ENCODE measurements at regions not wholly inside any gene's neighbourhood (a gene's known extent, or its start where the extent isn't known, plus 50 kb on each side); places are given as distances from the start of the nearest gene placed in this dataset.

DNA sequence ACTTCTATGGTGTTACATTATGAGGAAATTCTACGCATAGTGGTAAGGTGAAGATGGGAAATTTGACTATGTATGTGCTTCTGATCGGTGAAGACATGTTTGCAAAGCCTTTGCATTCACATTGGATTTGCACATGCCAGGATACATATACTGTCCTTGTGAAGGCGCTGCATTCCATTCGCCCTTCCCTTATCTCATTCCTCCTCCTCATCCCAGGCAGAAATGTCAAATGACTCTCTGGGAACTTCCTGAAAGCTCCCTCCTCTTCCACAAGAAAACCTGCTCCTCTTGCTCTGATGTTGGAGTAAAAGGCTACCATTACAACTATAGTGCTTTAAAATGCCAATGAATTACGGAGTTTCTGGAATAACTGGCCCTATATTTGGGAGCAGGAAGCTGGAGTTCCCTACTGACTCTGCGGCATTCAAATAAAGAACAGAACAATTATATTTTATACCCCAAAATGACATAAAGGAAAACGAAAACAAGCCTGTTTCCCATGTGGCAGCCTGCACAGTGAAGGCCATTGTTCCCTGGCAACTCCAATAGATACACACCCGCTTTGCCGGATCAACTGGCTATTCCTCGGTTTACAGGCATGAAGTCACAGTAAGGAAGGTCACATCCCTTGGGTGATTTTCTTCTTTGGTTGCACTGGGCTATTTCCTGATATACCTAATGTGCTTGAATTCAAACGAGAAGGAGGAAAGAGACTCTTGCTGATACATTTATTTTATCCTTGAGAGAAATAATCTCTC lies 84.5 kb downstream of the AREG start:
- no peak overlapping the region for H3K9ac ChIP-seq (ENCODE audit: low read length)
- no peak overlapping the region for H3K4me2 ChIP-seq (ENCODE audit: low read length)
- Mint-ChIP-seq H3K27me3 (ENCODE audit: low read depth, unreplicated experiment) (no peaks in the 10 kb centered on the region), H3K27ac (ENCODE audit: unreplicated experiment) (no peak overlapping the region), H3K4me3 (ENCODE audit: unreplicated experiment) (no peak overlapping the region), H3K4me1 (ENCODE audit: low read depth, unreplicated experiment) (peaks cover 5% of the 10 kb centered on the region), H3K9me3 (ENCODE audit: unreplicated experiment) (no peaks in the 10 kb centered on the region), H3K36me3 (ENCODE audit: low read depth, unreplicated experiment) (no peaks in the 10 kb centered on the region)
- TF ChIP-seq EZH2 (IDR thresholded peaks at IDR 0.05; ENCODE audit: insufficient read depth, low read length) = no peak
- TF ChIP-seq, protein P1, sequence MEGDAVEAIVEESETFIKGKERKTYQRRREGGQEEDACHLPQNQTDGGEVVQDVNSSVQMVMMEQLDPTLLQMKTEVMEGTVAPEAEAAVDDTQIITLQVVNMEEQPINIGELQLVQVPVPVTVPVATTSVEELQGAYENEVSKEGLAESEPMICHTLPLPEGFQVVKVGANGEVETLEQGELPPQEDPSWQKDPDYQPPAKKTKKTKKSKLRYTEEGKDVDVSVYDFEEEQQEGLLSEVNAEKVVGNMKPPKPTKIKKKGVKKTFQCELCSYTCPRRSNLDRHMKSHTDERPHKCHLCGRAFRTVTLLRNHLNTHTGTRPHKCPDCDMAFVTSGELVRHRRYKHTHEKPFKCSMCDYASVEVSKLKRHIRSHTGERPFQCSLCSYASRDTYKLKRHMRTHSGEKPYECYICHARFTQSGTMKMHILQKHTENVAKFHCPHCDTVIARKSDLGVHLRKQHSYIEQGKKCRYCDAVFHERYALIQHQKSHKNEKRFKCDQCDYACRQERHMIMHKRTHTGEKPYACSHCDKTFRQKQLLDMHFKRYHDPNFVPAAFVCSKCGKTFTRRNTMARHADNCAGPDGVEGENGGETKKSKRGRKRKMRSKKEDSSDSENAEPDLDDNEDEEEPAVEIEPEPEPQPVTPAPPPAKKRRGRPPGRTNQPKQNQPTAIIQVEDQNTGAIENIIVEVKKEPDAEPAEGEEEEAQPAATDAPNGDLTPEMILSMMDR (IDR thresholded peaks at IDR 0.05; ENCODE audit: insufficient read depth, low read depth, low read length) = no peak
- DNase-seq (ENCODE audit: low read depth) (no peak), FAIRE-seq (peak; percentile 37)
- no peaks in the 10 kb centered on the region for H3K9me3 ChIP-seq (ENCODE audit: insufficient read depth, low read depth, low read length)
- no peaks in the 10 kb centered on the region for H4K20me1 ChIP-seq (ENCODE audit: insufficient read depth, low read length)
- no peak overlapping the region for H2AFZ ChIP-seq (ENCODE audit: low read depth, low read length)
- no peaks in the 10 kb centered on the region for H3K79me2 ChIP-seq (ENCODE audit: insufficient read depth, low read length)
- H3K4me3 ChIP-seq (ENCODE audit: insufficient read depth, low read depth, low read length) = no peak overlapping the region
- H3K36me3 ChIP-seq (ENCODE audit: insufficient read depth, low read length) = no peaks in the 10 kb centered on the region
- H3K27me3 ChIP-seq (ENCODE audit: insufficient read depth, low read length) = no peaks in the 10 kb centered on the region
- H3K4me1 ChIP-seq (ENCODE audit: insufficient read depth, low read length) = no peaks in the 10 kb centered on the region
- no peak overlapping the region for H3K27ac ChIP-seq (ENCODE audit: low read depth, low read length)

- TF ChIP-seq, protein P1 (IDR thresholded peaks at IDR 0.05; ENCODE audit: insufficient read depth, low read depth, low read length) = peak; percentile 60
- no peak for TF ChIP-seq EZH2 (IDR thresholded peaks at IDR 0.05; ENCODE audit: insufficient read depth, low read length)
- Histone ChIP-seq H3K9ac (ENCODE audit: low read length) (no peak overlapping the region), H3K27ac (ENCODE audit: low read depth, low read length) (no peak overlapping the region), H3K4me3 (ENCODE audit: insufficient read depth, low read depth, low read length) (no peak overlapping the region), H3K27me3 (ENCODE audit: insufficient read depth, low read length) (no peaks in the 10 kb centered on the region), H3K79me2 (ENCODE audit: insufficient read depth, low read length) (no peaks in the 10 kb centered on the region), H4K20me1 (ENCODE audit: insufficient read depth, low read length) (no peaks in the 10 kb centered on the region), H3K4me1 (ENCODE audit: insufficient read depth, low read length) (no peaks in the 10 kb centered on the region), H2AFZ (ENCODE audit: low read depth, low read length) (no peak overlapping the region), H3K4me2 (ENCODE audit: low read length) (no peak overlapping the region), H3K36me3 (ENCODE audit: insufficient read depth, low read length) (no peaks in the 10 kb centered on the region), H3K9me3 (ENCODE audit: insufficient read depth, low read depth, low read length) (no peaks in the 10 kb centered on the region)
- DNase-seq (ENCODE audit: low read depth) = peak; percentile 54
- no peaks in the 10 kb centered on the region for H3K36me3 Mint-ChIP-seq (ENCODE audit: low read depth, unreplicated experiment)
- H3K9me3 Mint-ChIP-seq (ENCODE audit: unreplicated experiment) = no peaks in the 10 kb centered on the region
- peak; percentile 56 for FAIRE-seq
- H3K27ac Mint-ChIP-seq (ENCODE audit: unreplicated experiment) = peak overlapping the region; percentile 67
- no peak overlapping the region for H3K4me3 Mint-ChIP-seq (ENCODE audit: unreplicated experiment)
- H3K4me1 Mint-ChIP-seq (ENCODE audit: low read depth, unreplicated experiment) = peaks cover 5% of the 10 kb centered on the region
- H3K27me3 Mint-ChIP-seq (ENCODE audit: low read depth, unreplicated experiment) = no peaks in the 10 kb centered on the region
Observed at GRCh38 chr4:74531963-74532794, 87.2 kb downstream of the AREG start.
